Transverse colon (tissue), 4 donors: ENCODE measurements at regions not wholly inside any gene's neighbourhood (a gene's known extent, or its start where the extent isn't known, plus 50 kb on each side); places are given as distances from the start of the nearest gene placed in this dataset.

Experiments used
- DNase-seq: peaks from one replicate; pipeline ENCODE4 v3.0.0-alpha.2; 2019
- H3K27ac ChIP-seq, 4 donors: fragments of 200-600 bp; sonication (generic); 2 replicates each; pipeline ENCODE4 v1.5.1; 2016 to 2018; ENCODE audit warnings: inconsistent platforms in 4 of 4
- H3K27me3 ChIP-seq: fragments of 200-600 bp; sonication (generic); 2 replicates; pipeline ENCODE4 v1.5.1; 2017; ENCODE audit warnings: inconsistent platforms
- H3K36me3 ChIP-seq, 4 donors: fragments of 200-600 bp; sonication (generic); 2 replicates each; pipeline ENCODE4 v1.5.1; 2017 to 2019; ENCODE audit warnings: inconsistent platforms in 4 of 4
- H3K4me1 ChIP-seq, 4 donors: fragments of 200-600 bp; sonication (generic); 2 replicates each; pipeline ENCODE4 v1.5.1; 2017 to 2020; ENCODE audit warnings: inconsistent platforms in 4 of 4
- H3K4me3 ChIP-seq, 4 donors: fragments of 200-600 bp; sonication (generic); 1 replicate in 1 of 4; 2 replicates in 3 of 4; pipeline versions ENCODE4 v1.5.1 to v1.6.1; 2017 to 2019; ENCODE audit warnings: inconsistent platforms in 4 of 4
- H3K9me3 ChIP-seq, 2 donors: fragments of 200-600 bp; sonication (generic); 2 replicates each; pipeline ENCODE4 v1.5.1; 2017 to 2019; ENCODE audit warnings: inconsistent platforms in 2 of 2
- EP300 ChIP-seq: sonication (generic); formaldehyde crosslinking; IDR thresholded peaks from one replicate; pipeline ENCODE4 v1.6.1; 2017; ENCODE audit warnings: antibody characterized with exemption, low read depth
- POLR2A ChIP-seq: fragments of 450-650 bp; IDR thresholded peaks from one replicate; pipeline ENCODE4 v1.6.1; 2016; ENCODE audit warnings: antibody characterized with exemption, mild to moderate bottlenecking, moderate library complexity
- POLR2AphosphoS5 ChIP-seq, 3 donors: sonication (generic); formaldehyde crosslinking; IDR thresholded peaks; one replicate each; pipeline ENCODE4 v1.6.1; 2016; ENCODE audit warnings: antibody characterized with exemption in 3 of 3
- WGBS, 2 donors: methylation state at CpG; one replicate each; pipeline ENCODE4 v1.1.5; 2018; ENCODE audit warnings: low coverage in 1 of 2; 5-methylcytosine and 5-hydroxymethylcytosine counted together
- in situ Hi-C, 4 donors: fragments of 200-750 bp; cut with MboI; loops; one replicate each; pipeline versions ENCODE4 v1.15.0 to v1.15.1; 2017; ENCODE audit warnings: low sequenced_read_pairs in 3 of 4, low pct_ligation_motif_present in 1 of 4, low pct_unique_long_range_greater_than_20kb in 1 of 4
- intact Hi-C: fragments of 100-400 bp; cut with DNase I; formaldehyde crosslinking; loops from one replicate; pipeline ENCODE4 v1.15.1; 2023; ENCODE audit warnings: low total_unique reads
- TF ChIP-seq, protein P1 (sequence below), 5 experiments: fragments of 200-600 bp in 3 of 5; fragments of 450-650 bp in 2 of 5; sonication (generic) in 3 of 5; IDR thresholded peaks; 1 replicate in 2 of 5; 2 replicates in 3 of 5; pipeline ENCODE4 v1.5.1; 2016 to 2017; ENCODE audit warnings: antibody characterized with exemption in 5 of 5, inconsistent platforms in 3 of 5, mild to moderate bottlenecking in 2 of 5, moderate library complexity in 1 of 5

DNA sequence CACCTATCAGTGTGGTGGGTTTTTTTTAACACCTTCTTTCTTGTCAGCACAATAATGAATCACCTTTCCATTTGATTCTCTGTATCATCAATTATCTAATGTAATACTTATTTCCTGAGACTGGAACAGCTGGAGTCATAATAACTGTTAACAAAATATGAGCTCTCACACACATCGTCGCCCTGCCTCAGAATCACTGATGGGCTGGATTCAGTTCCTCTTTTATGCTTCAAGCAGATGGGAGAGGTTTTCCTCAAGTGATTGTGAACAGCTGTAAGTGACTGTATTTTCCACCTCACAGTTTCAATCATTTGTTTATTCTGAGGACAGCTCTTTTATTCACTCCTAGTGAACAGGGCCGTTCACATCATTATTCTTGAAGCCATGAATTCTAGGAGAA, 330.2 kb downstream of the DSC3 start:
- no peaks in the 10 kb centered on the region for H3K36me3 ChIP-seq
- H3K4me3 ChIP-seq, result no peak overlapping the region
- no peaks in the 10 kb centered on the region for H3K4me1 ChIP-seq
- in situ Hi-C loops (no loop called here), intact Hi-C loops (no loop called here)
- 54 to 62% methylated on average over 3 of the region's 3 CpGs for WGBS, 2 donors
- H3K27ac ChIP-seq, result no peak overlapping the region
- no peaks in the 10 kb centered on the region for H3K27me3 ChIP-seq
- no peaks in the 10 kb centered on the region for H3K9me3 ChIP-seq
- no peak for DNase-seq
- TF ChIP-seq EP300 (no peak), POLR2AphosphoS5 (IDR thresholded peaks at IDR 0.05) (no peak), POLR2A (no peak)
- TF ChIP-seq, protein P1, sequence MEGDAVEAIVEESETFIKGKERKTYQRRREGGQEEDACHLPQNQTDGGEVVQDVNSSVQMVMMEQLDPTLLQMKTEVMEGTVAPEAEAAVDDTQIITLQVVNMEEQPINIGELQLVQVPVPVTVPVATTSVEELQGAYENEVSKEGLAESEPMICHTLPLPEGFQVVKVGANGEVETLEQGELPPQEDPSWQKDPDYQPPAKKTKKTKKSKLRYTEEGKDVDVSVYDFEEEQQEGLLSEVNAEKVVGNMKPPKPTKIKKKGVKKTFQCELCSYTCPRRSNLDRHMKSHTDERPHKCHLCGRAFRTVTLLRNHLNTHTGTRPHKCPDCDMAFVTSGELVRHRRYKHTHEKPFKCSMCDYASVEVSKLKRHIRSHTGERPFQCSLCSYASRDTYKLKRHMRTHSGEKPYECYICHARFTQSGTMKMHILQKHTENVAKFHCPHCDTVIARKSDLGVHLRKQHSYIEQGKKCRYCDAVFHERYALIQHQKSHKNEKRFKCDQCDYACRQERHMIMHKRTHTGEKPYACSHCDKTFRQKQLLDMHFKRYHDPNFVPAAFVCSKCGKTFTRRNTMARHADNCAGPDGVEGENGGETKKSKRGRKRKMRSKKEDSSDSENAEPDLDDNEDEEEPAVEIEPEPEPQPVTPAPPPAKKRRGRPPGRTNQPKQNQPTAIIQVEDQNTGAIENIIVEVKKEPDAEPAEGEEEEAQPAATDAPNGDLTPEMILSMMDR (IDR thresholded peaks at IDR 0.05), result no peak

GRCh38 chr18:30709595-30709994, 332.9 kb downstream of the DSC3 start:
- Histone ChIP-seq H3K9me3 (no peaks in the 10 kb centered on the region), H3K27me3 (no peaks in the 10 kb centered on the region), H3K36me3 (no peaks in the 10 kb centered on the region), H3K4me3 (no peak overlapping the region), H3K4me1 (no peaks in the 10 kb centered on the region), H3K27ac (no peak overlapping the region)
- DNase-seq, result no peak
- WGBS, 2 donors, result 29% methylated on average over 1 of the region's 1 CpG; no CpG with 5 or more reads in 1 of the 2 donors
- in situ Hi-C loops (no loop called here), intact Hi-C loops (no loop called here)
- TF ChIP-seq, protein P1 (IDR thresholded peaks at IDR 0.05), result no peak
- TF ChIP-seq EP300 (no peak), POLR2AphosphoS5 (IDR thresholded peaks at IDR 0.05) (no peak), POLR2A (no peak)

GRCh38 chr18:30705943-30706342, 336.6 kb downstream of the DSC3 start:
- WGBS, 2 donors, result 60 to 63% methylated on average over 4 of the region's 4 CpGs
- TF ChIP-seq POLR2A (no peak), POLR2AphosphoS5 (IDR thresholded peaks at IDR 0.05) (no peak), EP300 (no peak)
- TF ChIP-seq, protein P1 (IDR thresholded peaks at IDR 0.05), result no peak
- no peaks in the 10 kb centered on the region for H3K36me3 ChIP-seq
- no peak overlapping the region for H3K27ac ChIP-seq
- DNase-seq, result no peak
- H3K4me3 ChIP-seq, result no peak overlapping the region
- H3K9me3 ChIP-seq, result no peaks in the 10 kb centered on the region
- H3K4me1 ChIP-seq, result no peaks in the 10 kb centered on the region
- intact Hi-C loops, result no loop called here
- in situ Hi-C loops, result no loop called here
- H3K27me3 ChIP-seq, result no peaks in the 10 kb centered on the region

DNA sequence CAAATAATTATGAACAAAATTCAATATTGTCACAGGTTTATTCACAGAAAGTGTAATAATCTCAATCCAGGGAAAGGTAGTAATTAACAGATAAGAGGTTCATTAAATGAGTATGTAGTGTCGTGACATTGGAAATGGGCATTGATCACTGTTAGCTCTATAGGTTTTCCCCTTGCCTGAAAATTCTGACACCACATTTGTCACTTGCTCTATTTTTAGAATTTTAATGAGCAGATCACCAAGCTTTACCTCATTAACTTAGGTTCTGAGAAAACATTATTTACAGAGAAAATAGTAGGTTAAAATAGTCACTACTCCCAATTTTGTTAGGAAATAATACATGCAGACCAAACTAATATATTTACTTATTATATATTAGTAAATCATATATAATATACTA, 344.0 kb downstream of the DSC3 start:
- no peak overlapping the region for H3K4me3 ChIP-seq
- no peaks in the 10 kb centered on the region for H3K4me1 ChIP-seq
- in situ Hi-C loops (no loop called here), intact Hi-C loops (no loop called here)
- H3K27ac ChIP-seq, result no peak overlapping the region
- 71 to 91% methylated on average over 1 of the region's 1 CpG for WGBS, 2 donors
- H3K27me3 ChIP-seq, result no peaks in the 10 kb centered on the region
- DNase-seq, result no peak
- no peaks in the 10 kb centered on the region for H3K9me3 ChIP-seq
- no peak for TF ChIP-seq POLR2A
- TF ChIP-seq POLR2AphosphoS5 (IDR thresholded peaks at IDR 0.05), result no peak
- TF ChIP-seq EP300, result no peak
- TF ChIP-seq, protein P1 (IDR thresholded peaks at IDR 0.05), result no peak
- no peaks in the 10 kb centered on the region for H3K36me3 ChIP-seq
